ENCODE measurements at regions not wholly inside any gene's neighbourhood (a gene's known extent, or its start where the extent isn't known, plus 50 kb on each side); places are given as distances from the start of the nearest gene placed in this dataset.
A peak's percentile ranks its signal among the peaks of the same experiment; 100 is the strongest.

GRCh38 chr7:136336932-136337331, 359.8 kb upstream of the MTPN start:
- Histone ChIP-seq H3K36me3 (no peaks in the 10 kb centered on the region), H3K27ac (no peak overlapping the region), H3K9me3 (no peaks in the 10 kb centered on the region), H3K4me1 (no peaks in the 10 kb centered on the region), H3K27me3 (ENCODE audit: low read depth) (no peaks in the 10 kb centered on the region), H3K4me3 (no peak overlapping the region)
- peak; percentile 52 to 61 for ATAC-seq
- TF ChIP-seq, protein P1, sequence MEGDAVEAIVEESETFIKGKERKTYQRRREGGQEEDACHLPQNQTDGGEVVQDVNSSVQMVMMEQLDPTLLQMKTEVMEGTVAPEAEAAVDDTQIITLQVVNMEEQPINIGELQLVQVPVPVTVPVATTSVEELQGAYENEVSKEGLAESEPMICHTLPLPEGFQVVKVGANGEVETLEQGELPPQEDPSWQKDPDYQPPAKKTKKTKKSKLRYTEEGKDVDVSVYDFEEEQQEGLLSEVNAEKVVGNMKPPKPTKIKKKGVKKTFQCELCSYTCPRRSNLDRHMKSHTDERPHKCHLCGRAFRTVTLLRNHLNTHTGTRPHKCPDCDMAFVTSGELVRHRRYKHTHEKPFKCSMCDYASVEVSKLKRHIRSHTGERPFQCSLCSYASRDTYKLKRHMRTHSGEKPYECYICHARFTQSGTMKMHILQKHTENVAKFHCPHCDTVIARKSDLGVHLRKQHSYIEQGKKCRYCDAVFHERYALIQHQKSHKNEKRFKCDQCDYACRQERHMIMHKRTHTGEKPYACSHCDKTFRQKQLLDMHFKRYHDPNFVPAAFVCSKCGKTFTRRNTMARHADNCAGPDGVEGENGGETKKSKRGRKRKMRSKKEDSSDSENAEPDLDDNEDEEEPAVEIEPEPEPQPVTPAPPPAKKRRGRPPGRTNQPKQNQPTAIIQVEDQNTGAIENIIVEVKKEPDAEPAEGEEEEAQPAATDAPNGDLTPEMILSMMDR (IDR thresholded peaks at IDR 0.05): no peak
- DNase-seq: no peak
- intact Hi-C loops (cut with DNase I): no loop called here

GRCh38 chr7:136333636-136334035, 356.5 kb upstream of the MTPN start:
- no peaks in the 10 kb centered on the region for H3K4me1 ChIP-seq
- intact Hi-C loops (cut with DNase I): no loop called here
- H3K27me3 ChIP-seq (ENCODE audit: low read depth): no peaks in the 10 kb centered on the region
- H3K36me3 ChIP-seq: no peaks in the 10 kb centered on the region
- no peak overlapping the region for H3K4me3 ChIP-seq
- H3K9me3 ChIP-seq: no peaks in the 10 kb centered on the region
- H3K27ac ChIP-seq: no peak overlapping the region
- ATAC-seq (no peak), DNase-seq (no peak)
- TF ChIP-seq, protein P1 (IDR thresholded peaks at IDR 0.05): no peak

DNA sequence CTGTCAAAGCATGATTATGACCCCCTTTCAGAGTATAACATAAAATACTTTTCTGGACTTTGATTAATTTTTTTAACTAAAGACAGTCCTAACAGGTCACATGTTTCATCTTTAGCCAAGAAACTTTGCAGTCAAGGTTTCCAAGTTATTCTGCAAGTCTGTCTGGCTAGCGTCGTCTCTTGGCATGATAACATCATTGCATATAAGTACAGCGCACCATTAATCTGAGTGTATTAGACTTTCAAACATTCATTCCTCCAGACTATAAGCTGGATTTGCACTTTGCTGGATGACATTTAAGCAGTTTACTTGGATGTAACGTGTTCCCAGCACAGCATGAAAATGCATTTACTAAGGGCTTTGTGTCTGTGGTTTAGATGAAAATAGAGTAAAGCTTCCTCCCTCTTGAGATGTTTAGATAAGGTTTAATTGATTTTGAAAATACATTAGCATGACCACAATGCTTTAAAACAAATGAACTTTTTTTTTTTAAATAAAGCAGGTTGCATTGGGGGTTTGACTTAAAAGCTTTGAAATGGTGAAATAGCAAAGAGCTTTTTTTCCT, 349.0 kb upstream of the MTPN start:
- ATAC-seq (no peak), DNase-seq (no peak)
- no peak overlapping the region for H3K27ac ChIP-seq
- H3K27me3 ChIP-seq (ENCODE audit: low read depth): no peaks in the 10 kb centered on the region
- H3K36me3 ChIP-seq: no peaks in the 10 kb centered on the region
- no peaks in the 10 kb centered on the region for H3K4me1 ChIP-seq
- H3K9me3 ChIP-seq: no peaks in the 10 kb centered on the region
- intact Hi-C loops (cut with DNase I): no loop called here
- H3K4me3 ChIP-seq: no peak overlapping the region
- TF ChIP-seq, protein P1 (IDR thresholded peaks at IDR 0.05): no peak

DNA sequence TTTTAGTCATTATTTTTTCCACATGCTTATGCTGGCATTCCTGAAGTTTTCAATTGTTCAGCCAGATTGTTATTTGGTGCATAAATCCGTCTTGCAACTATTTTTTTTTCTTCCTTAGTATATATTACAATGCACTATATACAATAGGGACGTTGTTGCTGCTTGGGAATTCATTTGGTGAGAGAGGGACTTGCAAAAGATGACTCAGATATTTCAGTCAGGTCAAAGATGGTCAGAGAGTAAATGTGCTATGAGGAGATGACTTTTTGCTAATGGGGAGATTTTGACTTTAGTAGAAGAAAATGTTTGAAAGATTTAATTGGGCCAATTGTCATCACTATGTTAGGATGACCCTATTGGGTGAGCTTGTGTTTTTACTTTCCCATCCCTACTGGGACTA, 348.4 kb upstream of the MTPN start:
- ATAC-seq: no peak
- intact Hi-C loops (cut with DNase I): no loop called here
- Histone ChIP-seq H3K4me3 (no peak overlapping the region), H3K4me1 (no peaks in the 10 kb centered on the region), H3K36me3 (no peaks in the 10 kb centered on the region), H3K9me3 (no peaks in the 10 kb centered on the region), H3K27ac (no peak overlapping the region), H3K27me3 (ENCODE audit: low read depth) (no peaks in the 10 kb centered on the region)
- DNase-seq: no peak
- TF ChIP-seq, protein P1 (IDR thresholded peaks at IDR 0.05): no peak

- intact Hi-C loops (cut with DNase I): no loop called here
- TF ChIP-seq, protein P1 (IDR thresholded peaks at IDR 0.05): no peak
- Histone ChIP-seq H3K36me3 (no peaks in the 10 kb centered on the region), H3K27me3 (ENCODE audit: low read depth) (no peaks in the 10 kb centered on the region), H3K9me3 (no peaks in the 10 kb centered on the region), H3K27ac (no peak overlapping the region), H3K4me3 (no peak overlapping the region), H3K4me1 (no peaks in the 10 kb centered on the region)
- ATAC-seq (no peak), DNase-seq (no peak)
Observed at GRCh38 chr7:136325027-136325426, 347.9 kb upstream of the MTPN start.
